ENCODE measurements at regions not wholly inside any gene's neighbourhood (a gene's known extent, or its start where the extent isn't known, plus 50 kb on each side); places are given as distances from the start of the nearest gene placed in this dataset.

GRCh38 chr1:229986737-229987337, 80.2 kb upstream of the GALNT2 start:
- no peak for TF ChIP-seq CTCF (IDR thresholded peaks at IDR 0.05; ENCODE audit: insufficient read depth, low read length)
- no peak for TF ChIP-seq SPI1 (IDR thresholded peaks at IDR 0.05; ENCODE audit: borderline replicate concordance, low read depth)
- TF ChIP-seq REST (IDR thresholded peaks at IDR 0.05; ENCODE audit: insufficient replicate concordance, low read depth) = no peak
- TF ChIP-seq GABPA (IDR thresholded peaks at IDR 0.05; ENCODE audit: low read depth) = no peak
- no peak for TF ChIP-seq POLR2AphosphoS5 (IDR thresholded peaks at IDR 0.05; ENCODE audit: low read depth)

Measured in HL-60 (cell line).